H9 (cell line): ENCODE measurements at regions not wholly inside any gene's neighbourhood (a gene's known extent, or its start where the extent isn't known, plus 50 kb on each side); places are given as distances from the start of the nearest gene placed in this dataset.

ENCODE experiments used
- DNase-seq: peaks from one replicate; pipeline ENCODE4 v3.0.0-alpha.2; 2017
- H2AFZ ChIP-seq: one replicate; pipeline ENCODE4 v1.6.1; 2013; ENCODE audit warnings: mild to moderate bottlenecking, low read length, control low read depth, moderate library complexity
- H2AK5ac ChIP-seq: 2 replicates; pipeline ENCODE4 v1.6.1; 2013; ENCODE audit warnings: low read length, control low read depth, mixed read lengths; ENCODE audit not compliant: insufficient read length
- H2BK120ac ChIP-seq: one replicate; pipeline ENCODE4 v1.6.1; 2013; ENCODE audit warnings: low read depth, mild to moderate bottlenecking, low read length, control low read depth, inconsistent platforms; ENCODE audit not compliant: poor library complexity, severe bottlenecking
- H2BK12ac ChIP-seq: 2 replicates; pipeline ENCODE4 v1.6.1; 2013; ENCODE audit warnings: low read length, control low read depth, mixed read lengths, low read depth; ENCODE audit not compliant: insufficient read length
- H2BK15ac ChIP-seq: 2 replicates; pipeline ENCODE4 v1.6.1; 2013; ENCODE audit warnings: low read depth, low read length, control low read depth
- H2BK20ac ChIP-seq: one replicate; pipeline ENCODE4 v1.6.1; 2013; ENCODE audit warnings: low read depth, mild to moderate bottlenecking, low read length, control low read depth, inconsistent platforms; ENCODE audit not compliant: poor library complexity, severe bottlenecking
- H2BK5ac ChIP-seq: 2 replicates; pipeline ENCODE4 v1.6.1; 2013; ENCODE audit warnings: low read length, control low read depth, mixed read lengths; ENCODE audit not compliant: insufficient read length
- H3K14ac ChIP-seq: 2 replicates; pipeline ENCODE4 v1.6.1; 2013; ENCODE audit warnings: low read length, control low read depth; ENCODE audit not compliant: insufficient read depth
- H3K18ac ChIP-seq: 2 replicates; pipeline ENCODE4 v1.6.1; 2013; ENCODE audit warnings: low read depth, mild to moderate bottlenecking, mixed read lengths, low read length, control low read depth; ENCODE audit not compliant: insufficient read length
- H3K23ac ChIP-seq: 2 replicates; pipeline ENCODE4 v1.6.1; 2013; ENCODE audit warnings: low read length, control low read depth, mixed read lengths, low read depth; ENCODE audit not compliant: insufficient read length
- H3K23me2 ChIP-seq: 2 replicates; pipeline ENCODE4 v1.6.1; 2013; ENCODE audit warnings: low read depth, mild to moderate bottlenecking, mixed read lengths, low read length, control low read depth; ENCODE audit not compliant: insufficient read length, poor library complexity, severe bottlenecking
- H3K27ac ChIP-seq: 2 replicates; pipeline ENCODE4 v1.5.1; 2013; ENCODE audit warnings: low read length, control low read depth, mixed read lengths, low read depth; ENCODE audit not compliant: insufficient read length
- H3K27me3 ChIP-seq: 2 replicates; pipeline ENCODE4 v1.6.1; 2013; ENCODE audit warnings: low read length, control low read depth, inconsistent platforms; ENCODE audit not compliant: insufficient read depth
- H3K4ac ChIP-seq: 2 replicates; pipeline ENCODE4 v1.6.1; 2013; ENCODE audit warnings: low read depth, mild to moderate bottlenecking, control low read depth, inconsistent platforms, low read length, moderate library complexity
- H3K4me1 ChIP-seq: 2 replicates; pipeline ENCODE4 v1.6.1; 2013; ENCODE audit warnings: low read length, control low read depth, inconsistent platforms; ENCODE audit not compliant: insufficient read depth
- H3K4me2 ChIP-seq: 2 replicates; pipeline ENCODE4 v1.6.1; 2013; ENCODE audit warnings: low read length, control low read depth, mixed read lengths; ENCODE audit not compliant: insufficient read length, insufficient read depth
- H3K56ac ChIP-seq: 2 replicates; pipeline ENCODE4 v1.6.1; 2013; ENCODE audit warnings: low read depth, mild to moderate bottlenecking, mixed read lengths, low read length, control low read depth; ENCODE audit not compliant: insufficient read length
- H3K79me1 ChIP-seq: 2 replicates; pipeline ENCODE4 v1.6.1; 2013; ENCODE audit warnings: low read depth, mild to moderate bottlenecking, moderate library complexity, low read length, control low read depth, inconsistent platforms; ENCODE audit not compliant: insufficient read depth, poor library complexity, severe bottlenecking
- H3K79me2 ChIP-seq: 2 replicates; pipeline ENCODE4 v1.6.1; 2013; ENCODE audit warnings: low read length, control low read depth, inconsistent platforms; ENCODE audit not compliant: insufficient read depth
- H3K9ac ChIP-seq: 2 replicates; pipeline ENCODE4 v1.6.1; 2013; ENCODE audit warnings: low read length, control low read depth, mixed read lengths; ENCODE audit not compliant: insufficient read length; ENCODE audit errors: extremely low read depth
- H3K9me3 ChIP-seq: one replicate; pipeline ENCODE4 v1.6.1; 2013; ENCODE audit warnings: low read depth, low read length, inconsistent platforms; ENCODE audit not compliant: control insufficient read depth
- H3T11ph ChIP-seq: one replicate; pipeline ENCODE4 v1.6.1; 2013; ENCODE audit warnings: mild to moderate bottlenecking, low read length, control low read depth, inconsistent platforms
- H4K20me1 ChIP-seq: one replicate; pipeline ENCODE4 v1.6.1; 2013; ENCODE audit not compliant: control insufficient read depth, insufficient read length, insufficient read depth
- H4K5ac ChIP-seq: 2 replicates; pipeline ENCODE4 v1.6.1; 2013; ENCODE audit warnings: low read depth, mild to moderate bottlenecking, mixed read lengths, low read length, control low read depth; ENCODE audit not compliant: insufficient read length
- H4K8ac ChIP-seq: replicated peaks from 2 replicates; pipeline ENCODE4 v1.6.1; 2013; ENCODE audit warnings: low read length, control low read depth, mixed read lengths, low read depth; ENCODE audit not compliant: insufficient read length
- H4K91ac ChIP-seq: 2 replicates; pipeline ENCODE4 v1.6.1; 2013; ENCODE audit warnings: low read depth, mild to moderate bottlenecking, moderate library complexity, mixed read lengths, low read length, control low read depth; ENCODE audit not compliant: insufficient read length
- H3K27ac Mint-ChIP-seq, 3 experiments: 2 replicates in 2 of 3; 3 replicates in 1 of 3; pipeline ENCODE4 v1.8.0; 2020 to 2021; ENCODE audit warnings: mixed read lengths in 3 of 3, mild to moderate bottlenecking in 1 of 3, moderate library complexity in 1 of 3
- H3K27me3 Mint-ChIP-seq: 2 replicates; pipeline ENCODE4 v1.8.0; 2021; ENCODE audit warnings: low read depth, mild to moderate bottlenecking, moderate library complexity, mixed read lengths
- H3K36me3 Mint-ChIP-seq, 3 experiments: 2 replicates in 2 of 3; 3 replicates in 1 of 3; pipeline ENCODE4 v1.8.0; 2020 to 2021; ENCODE audit warnings: low read depth in 3 of 3, mixed read lengths in 3 of 3; ENCODE audit not compliant: insufficient read depth in 1 of 3
- H3K4me1 Mint-ChIP-seq, 2 experiments: 2 replicates each; pipeline ENCODE4 v1.8.0; 2020; ENCODE audit warnings: mixed read lengths in 2 of 2
- H3K4me3 Mint-ChIP-seq, 2 experiments: 2 replicates in 1 of 2; 3 replicates in 1 of 2; pipeline ENCODE4 v1.8.0; 2020 to 2021; ENCODE audit warnings: mild to moderate bottlenecking in 2 of 2, mixed read lengths in 2 of 2, moderate library complexity in 1 of 2
- H3K9me3 Mint-ChIP-seq, 2 experiments: 2 replicates in 1 of 2; 3 replicates in 1 of 2; pipeline ENCODE4 v1.8.0; 2020; ENCODE audit warnings: mild to moderate bottlenecking in 2 of 2, mixed read lengths in 2 of 2, moderate library complexity in 1 of 2
- TF ChIP-seq, protein P1 (sequence below): fragments of 200-600 bp; sonication (generic); conservative IDR thresholded peaks from 3 replicates; pipeline ENCODE4 v1.8.0; 2021; ENCODE audit warnings: antibody characterized with exemption, mild to moderate bottlenecking

DNA sequence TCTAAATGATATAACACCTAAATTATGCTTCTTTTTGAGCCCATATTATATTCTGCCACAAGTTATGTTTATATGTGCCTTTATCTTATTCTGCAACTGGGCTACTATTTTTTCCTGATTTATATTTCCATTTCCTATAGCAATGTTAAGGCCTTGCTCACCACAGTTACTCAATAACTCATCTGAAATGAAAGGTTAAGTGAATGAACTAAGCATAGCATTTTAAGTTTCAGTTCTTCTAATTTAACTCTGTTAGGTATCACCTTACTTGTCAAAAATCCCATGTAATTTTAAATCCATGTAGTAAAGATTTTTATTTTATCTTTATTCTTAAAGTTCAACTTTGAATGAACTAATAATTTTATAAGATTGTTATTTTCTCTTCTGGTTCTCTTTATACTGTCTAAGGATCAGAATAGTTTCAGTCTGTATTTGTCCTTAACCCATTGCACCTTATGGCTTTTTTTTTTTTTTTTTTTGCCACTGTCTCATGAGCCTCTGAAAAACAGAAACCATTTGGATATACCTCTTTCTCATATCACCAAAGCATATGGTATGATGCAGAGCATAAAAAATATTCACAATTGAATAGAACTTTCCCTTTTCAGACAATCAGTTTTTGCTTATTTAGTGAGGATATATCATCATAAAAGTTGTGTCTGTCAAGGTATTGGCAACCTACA is 301.8 kb upstream of the ZWINT start:
- Mint-ChIP-seq H3K27ac (no peak overlapping the region), H3K27me3 (no peaks in the 10 kb centered on the region), H3K9me3 (no peaks in the 10 kb centered on the region), H3K4me1 (no peaks in the 10 kb centered on the region), H3K36me3 (no peaks in the 10 kb centered on the region), H3K4me3 (no peak overlapping the region)
- no peak overlapping the region for H4K91ac ChIP-seq
- H3K9me3 ChIP-seq, result no peaks in the 10 kb centered on the region
- no peak overlapping the region for H3K23ac ChIP-seq
- no peak overlapping the region for H2AK5ac ChIP-seq
- H2BK12ac ChIP-seq, result no peak overlapping the region
- no peak overlapping the region for H2BK120ac ChIP-seq
- no peaks in the 10 kb centered on the region for H3K79me2 ChIP-seq
- H3K4me1 ChIP-seq, result no peaks in the 10 kb centered on the region
- no peak overlapping the region for H3K9ac ChIP-seq
- H3K18ac ChIP-seq, result no peak overlapping the region
- H3K23me2 ChIP-seq, result no peaks in the 10 kb centered on the region
- no peak overlapping the region for H3K56ac ChIP-seq
- no peak overlapping the region for H3K27ac ChIP-seq
- H2BK20ac ChIP-seq, result no peak overlapping the region
- H4K8ac ChIP-seq, result no peak overlapping the region
- no peak overlapping the region for H2BK15ac ChIP-seq
- no peaks in the 10 kb centered on the region for H3K79me1 ChIP-seq
- no peaks in the 10 kb centered on the region for H3K27me3 ChIP-seq
- TF ChIP-seq, protein P1, sequence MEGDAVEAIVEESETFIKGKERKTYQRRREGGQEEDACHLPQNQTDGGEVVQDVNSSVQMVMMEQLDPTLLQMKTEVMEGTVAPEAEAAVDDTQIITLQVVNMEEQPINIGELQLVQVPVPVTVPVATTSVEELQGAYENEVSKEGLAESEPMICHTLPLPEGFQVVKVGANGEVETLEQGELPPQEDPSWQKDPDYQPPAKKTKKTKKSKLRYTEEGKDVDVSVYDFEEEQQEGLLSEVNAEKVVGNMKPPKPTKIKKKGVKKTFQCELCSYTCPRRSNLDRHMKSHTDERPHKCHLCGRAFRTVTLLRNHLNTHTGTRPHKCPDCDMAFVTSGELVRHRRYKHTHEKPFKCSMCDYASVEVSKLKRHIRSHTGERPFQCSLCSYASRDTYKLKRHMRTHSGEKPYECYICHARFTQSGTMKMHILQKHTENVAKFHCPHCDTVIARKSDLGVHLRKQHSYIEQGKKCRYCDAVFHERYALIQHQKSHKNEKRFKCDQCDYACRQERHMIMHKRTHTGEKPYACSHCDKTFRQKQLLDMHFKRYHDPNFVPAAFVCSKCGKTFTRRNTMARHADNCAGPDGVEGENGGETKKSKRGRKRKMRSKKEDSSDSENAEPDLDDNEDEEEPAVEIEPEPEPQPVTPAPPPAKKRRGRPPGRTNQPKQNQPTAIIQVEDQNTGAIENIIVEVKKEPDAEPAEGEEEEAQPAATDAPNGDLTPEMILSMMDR, result no peak
- no peak overlapping the region for H2AFZ ChIP-seq
- no peak overlapping the region for H3K14ac ChIP-seq
- H4K20me1 ChIP-seq, result no peaks in the 10 kb centered on the region
- H3T11ph ChIP-seq, result no peak overlapping the region
- H3K4ac ChIP-seq, result no peak overlapping the region
- no peak for DNase-seq
- H2BK5ac ChIP-seq, result no peak overlapping the region
- no peak overlapping the region for H4K5ac ChIP-seq
- no peak overlapping the region for H3K4me2 ChIP-seq
